ENCODE measurements at regions not wholly inside any gene's neighbourhood (a gene's known extent, or its start where the extent isn't known, plus 50 kb on each side); places are given as distances from the start of the nearest gene placed in this dataset.
"Not testable (repeated sequence)": the region's sequence is repeated elsewhere in the genome, so short reads cannot be mapped to it uniquely, and the experiment has no call there.

- DNase-seq (ENCODE audit: low read depth), result no peak
- H3K4me3 ChIP-seq (ENCODE audit: low read length), result no peak overlapping the region
- no peak for TF ChIP-seq CTCF (IDR thresholded peaks at IDR 0.05; ENCODE audit: insufficient read depth, low read depth, low read length, missing control alignments)
Measured at GRCh38 chr2:16385341-16385740, 280.3 kb downstream of the CYRIA start.

- no peak for TF ChIP-seq CTCF (IDR thresholded peaks at IDR 0.05; ENCODE audit: insufficient read depth, low read depth, low read length, missing control alignments)
- DNase-seq (ENCODE audit: low read depth), result no peak
- H3K4me3 ChIP-seq (ENCODE audit: low read length), result no peak overlapping the region
Measured at GRCh38 chr2:16383411-16383810, 282.2 kb downstream of the CYRIA start.

GRCh38 chr2:16382451-16382850 lies 283.2 kb downstream of the CYRIA start:
- no peak for TF ChIP-seq CTCF (IDR thresholded peaks at IDR 0.05; ENCODE audit: insufficient read depth, low read depth, low read length, missing control alignments)
- no peak for DNase-seq (ENCODE audit: low read depth)
- no peak overlapping the region for H3K4me3 ChIP-seq (ENCODE audit: low read length)

GRCh38 chr2:16381511-16381910 lies 284.1 kb downstream of the CYRIA start:
- no peak for DNase-seq (ENCODE audit: low read depth)
- no peak for TF ChIP-seq CTCF (IDR thresholded peaks at IDR 0.05; ENCODE audit: insufficient read depth, low read depth, low read length, missing control alignments)
- no peak overlapping the region for H3K4me3 ChIP-seq (ENCODE audit: low read length)

- H3K4me3 ChIP-seq (ENCODE audit: low read length); DNase-seq (ENCODE audit: low read depth): not testable (repeated sequence)
Measured at GRCh38 chr2:16379901-16380300, 285.7 kb downstream of the CYRIA start.

- not testable (repeated sequence) for DNase-seq (ENCODE audit: low read depth); H3K4me3 ChIP-seq (ENCODE audit: low read length)
Measured at GRCh38 chr2:16379061-16379460, 286.6 kb downstream of the CYRIA start.

GRCh38 chr2:16378031-16378430 lies 287.6 kb downstream of the CYRIA start:
- no peak for DNase-seq (ENCODE audit: low read depth)
- H3K4me3 ChIP-seq (ENCODE audit: low read length), result no peak overlapping the region
- TF ChIP-seq CTCF (IDR thresholded peaks at IDR 0.05; ENCODE audit: insufficient read depth, low read depth, low read length, missing control alignments), result no peak

GRCh38 chr2:16375981-16376380 lies 289.7 kb downstream of the CYRIA start:
- no peak for DNase-seq (ENCODE audit: low read depth)
- no peak for TF ChIP-seq CTCF (IDR thresholded peaks at IDR 0.05; ENCODE audit: insufficient read depth, low read depth, low read length, missing control alignments)
- no peak overlapping the region for H3K4me3 ChIP-seq (ENCODE audit: low read length)

Data from epithelial cell of esophagus (primary cell).